OCI-LY3 (cell line): ENCODE measurements at regions not wholly inside any gene's neighbourhood (a gene's known extent, or its start where the extent isn't known, plus 50 kb on each side); places are given as distances from the start of the nearest gene placed in this dataset.

ENCODE experiments used
- H2AFZ ChIP-seq: fragments of 200-600, 300-600 bp; shearing (Covaris generic); 2 replicates; pipeline ENCODE4 v1.6.0; 2014; ENCODE audit warnings: antibody characterized with exemption, low read depth, low read length
- H3K27ac ChIP-seq: fragments of 200-600, 300-600 bp; sonication (generic); 2 replicates; pipeline ENCODE4 v1.5.1; 2014; ENCODE audit warnings: mild to moderate bottlenecking, low read length, moderate library complexity, mixed read lengths
- H3K27me3 ChIP-seq: fragments of 200-600, 300-600 bp; sonication (generic); 2 replicates; pipeline ENCODE4 v1.6.1; 2014; ENCODE audit warnings: low read depth, low read length, mixed read lengths
- H3K36me3 ChIP-seq: fragments of 200-600, 300-600 bp; sonication (generic); replicated peaks from 2 replicates; pipeline ENCODE3; 2014; ENCODE audit warnings: low read depth, low read length, mixed read lengths
- H3K4me1 ChIP-seq: fragments of 300-600, 200-600 bp; sonication (generic); 2 replicates; pipeline ENCODE4 v1.6.1; 2014; ENCODE audit warnings: low read length, mixed read lengths
- H3K4me2 ChIP-seq: fragments of 200-600, 300-600 bp; sonication (generic); 2 replicates; pipeline ENCODE4 v1.6.1; 2014; ENCODE audit warnings: low read length, mixed read lengths
- H3K4me3 ChIP-seq: fragments of 300-600, 200-600 bp; sonication (generic); 2 replicates; pipeline ENCODE4 v1.5.1; 2014; ENCODE audit warnings: antibody characterized with exemption, mild to moderate bottlenecking, low read length, moderate library complexity
- H3K79me2 ChIP-seq: fragments of 300-600, 200-600 bp; shearing (Covaris generic); 2 replicates; pipeline ENCODE4 v1.6.1; 2014; ENCODE audit warnings: mild to moderate bottlenecking, low read length, mixed read lengths
- H3K9ac ChIP-seq: fragments of 300-600, 200-600 bp; shearing (Covaris generic); 2 replicates; pipeline ENCODE4 v1.6.0; 2014; ENCODE audit warnings: mild to moderate bottlenecking, low read length, moderate library complexity
- H3K9me3 ChIP-seq: fragments of 200-600, 300-600 bp; shearing (Covaris generic); 2 replicates; pipeline ENCODE4 v1.6.1; 2014; ENCODE audit warnings: low read length, mixed read lengths; ENCODE audit not compliant: insufficient read depth
- H4K20me1 ChIP-seq: fragments of 200-600, 300-600 bp; sonication (generic); 2 replicates; pipeline ENCODE4 v1.6.1; 2016; ENCODE audit warnings: low read length, mixed read lengths; ENCODE audit not compliant: insufficient read depth
- EZH2phosphoT487 ChIP-seq: fragments of 200-600 bp; shearing (Covaris generic); IDR thresholded peaks from 2 replicates; pipeline ENCODE4 v1.6.1; 2018; ENCODE audit warnings: antibody characterized with exemption, mixed run types, low read depth
- TF ChIP-seq, protein P1 (sequence below): fragments of 200-600, 300-600 bp; sonication (generic); IDR thresholded peaks from 2 replicates; pipeline ENCODE4 v1.5.1; 2014; ENCODE audit warnings: antibody characterized with exemption, low read length, low read depth

DNA sequence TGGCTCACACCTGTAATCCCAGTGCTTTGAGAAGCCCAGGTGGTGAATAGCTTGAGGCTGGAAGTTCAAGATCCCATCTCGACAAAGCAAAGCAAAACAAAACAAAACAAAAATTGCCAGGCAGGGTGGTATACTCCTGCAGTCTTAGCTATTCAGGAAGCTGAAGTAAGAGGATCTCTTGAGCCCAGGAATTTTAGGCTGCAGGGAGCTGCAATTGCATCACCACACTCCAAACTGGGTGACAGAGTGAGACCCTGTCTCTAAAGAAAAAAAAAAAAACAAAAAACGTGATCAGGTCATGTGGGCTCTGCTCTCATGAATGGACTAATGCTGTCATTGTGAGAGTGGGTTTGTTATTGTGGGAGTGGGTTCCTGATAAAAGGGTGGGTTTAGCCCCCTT lies 409.1 kb downstream of the NPIPA7 start:
- Histone ChIP-seq H2AFZ (no peak overlapping the region), H3K4me2 (no peak overlapping the region), H3K9me3 (0 out of 2 replicates have a peak, but pooled peaks cover 4% of the 10 kb centered on the region), H3K36me3 (no peaks in the 10 kb centered on the region), H3K27me3 (no peaks in the 10 kb centered on the region), H4K20me1 (no peaks in the 10 kb centered on the region), H3K4me3 (no peak overlapping the region), H3K9ac (no peak overlapping the region), H3K4me1 (no peaks in the 10 kb centered on the region), H3K27ac (no peak overlapping the region), H3K79me2 (no peaks in the 10 kb centered on the region)
- TF ChIP-seq, protein P1, sequence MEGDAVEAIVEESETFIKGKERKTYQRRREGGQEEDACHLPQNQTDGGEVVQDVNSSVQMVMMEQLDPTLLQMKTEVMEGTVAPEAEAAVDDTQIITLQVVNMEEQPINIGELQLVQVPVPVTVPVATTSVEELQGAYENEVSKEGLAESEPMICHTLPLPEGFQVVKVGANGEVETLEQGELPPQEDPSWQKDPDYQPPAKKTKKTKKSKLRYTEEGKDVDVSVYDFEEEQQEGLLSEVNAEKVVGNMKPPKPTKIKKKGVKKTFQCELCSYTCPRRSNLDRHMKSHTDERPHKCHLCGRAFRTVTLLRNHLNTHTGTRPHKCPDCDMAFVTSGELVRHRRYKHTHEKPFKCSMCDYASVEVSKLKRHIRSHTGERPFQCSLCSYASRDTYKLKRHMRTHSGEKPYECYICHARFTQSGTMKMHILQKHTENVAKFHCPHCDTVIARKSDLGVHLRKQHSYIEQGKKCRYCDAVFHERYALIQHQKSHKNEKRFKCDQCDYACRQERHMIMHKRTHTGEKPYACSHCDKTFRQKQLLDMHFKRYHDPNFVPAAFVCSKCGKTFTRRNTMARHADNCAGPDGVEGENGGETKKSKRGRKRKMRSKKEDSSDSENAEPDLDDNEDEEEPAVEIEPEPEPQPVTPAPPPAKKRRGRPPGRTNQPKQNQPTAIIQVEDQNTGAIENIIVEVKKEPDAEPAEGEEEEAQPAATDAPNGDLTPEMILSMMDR, result no peak

DNA sequence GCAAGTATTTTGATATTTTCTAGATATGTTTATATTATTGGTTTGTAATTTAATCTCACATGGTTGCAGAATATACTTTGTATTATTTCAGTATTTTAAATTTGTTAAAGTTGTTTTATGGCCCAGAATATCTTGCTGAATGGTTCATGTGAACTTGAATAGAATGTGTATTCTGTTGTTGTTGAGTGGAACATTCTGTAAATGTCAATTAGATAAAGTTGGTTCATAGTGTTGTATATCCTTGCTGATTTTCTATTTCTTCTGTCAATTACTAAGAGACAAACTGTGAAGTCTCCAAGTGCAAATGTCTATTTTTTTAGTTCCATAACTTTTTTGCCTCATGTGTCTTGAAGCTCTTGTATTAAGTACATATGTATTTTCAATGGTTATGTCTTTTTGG lies 411.7 kb downstream of the NPIPA7 start:
- Histone ChIP-seq H3K27me3 (peaks cover 4% of the 10 kb centered on the region; the same call in 1 of the 2 replicates), H3K9ac (no peak overlapping the region), H3K4me2 (no peak overlapping the region), H3K4me3 (no peak overlapping the region), H3K9me3 (0 out of 2 replicates have a peak, but pooled peaks cover 4% of the 10 kb centered on the region), H3K79me2 (no peaks in the 10 kb centered on the region), H3K27ac (no peak overlapping the region), H3K36me3 (no peaks in the 10 kb centered on the region), H3K4me1 (no peaks in the 10 kb centered on the region), H2AFZ (no peak overlapping the region), H4K20me1 (no peaks in the 10 kb centered on the region)
- TF ChIP-seq, protein P1, result no peak
- TF ChIP-seq EZH2phosphoT487, result no peak

DNA sequence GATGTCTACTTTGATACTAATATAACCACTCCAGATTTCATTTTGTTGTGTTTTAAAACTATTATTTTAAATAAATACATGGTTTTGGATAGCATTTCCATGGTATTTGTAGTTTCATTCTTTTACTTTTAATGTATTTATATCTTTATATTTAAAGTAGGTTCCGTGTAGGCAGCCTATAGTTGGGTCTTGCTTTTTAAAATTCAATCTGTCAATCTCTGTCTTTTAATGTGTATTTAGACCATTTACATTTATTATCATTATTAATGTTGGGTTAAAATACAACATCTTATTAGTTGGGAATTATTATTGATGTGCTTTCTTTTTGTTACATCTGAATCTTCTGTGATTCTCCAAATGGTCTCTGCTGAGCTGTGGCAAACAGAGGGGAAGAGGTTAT lies 412.1 kb downstream of the NPIPA7 start:
- Histone ChIP-seq H4K20me1 (no peaks in the 10 kb centered on the region), H3K4me3 (no peak overlapping the region), H3K9me3 (0 out of 2 replicates have a peak, but pooled peaks cover 4% of the 10 kb centered on the region), H3K9ac (no peak overlapping the region), H2AFZ (no peak overlapping the region), H3K36me3 (no peaks in the 10 kb centered on the region), H3K79me2 (no peaks in the 10 kb centered on the region), H3K4me2 (no peak overlapping the region), H3K4me1 (no peaks in the 10 kb centered on the region), H3K27me3 (peaks cover 4% of the 10 kb centered on the region; the same call in 1 of the 2 replicates), H3K27ac (no peak overlapping the region)
- no peak for TF ChIP-seq EZH2phosphoT487
- TF ChIP-seq, protein P1, result no peak

DNA sequence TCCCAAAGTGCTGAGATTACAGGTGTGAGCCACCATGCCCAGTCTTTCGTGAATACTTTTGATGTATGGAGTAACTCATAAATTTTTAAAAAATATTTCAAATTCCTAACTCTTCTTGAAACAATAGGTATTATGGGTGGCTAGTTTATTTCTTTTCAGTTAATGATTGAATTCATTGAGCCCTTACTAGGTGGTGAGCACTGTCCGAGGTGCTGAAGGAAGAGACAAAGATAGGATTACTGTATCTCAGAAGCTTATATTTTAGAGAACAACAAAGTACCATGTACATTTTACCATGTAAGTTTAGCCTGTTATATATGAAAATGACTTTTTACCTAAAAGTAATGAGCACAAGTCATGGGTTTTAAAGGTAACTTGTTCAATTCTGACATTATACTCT lies 418.3 kb downstream of the NPIPA7 start:
- no peaks in the 10 kb centered on the region for H3K9me3 ChIP-seq
- no peak overlapping the region for H3K27ac ChIP-seq
- no peak overlapping the region for H3K4me3 ChIP-seq
- no peaks in the 10 kb centered on the region for H3K79me2 ChIP-seq
- H3K36me3 ChIP-seq, result no peaks in the 10 kb centered on the region
- no peak overlapping the region for H3K9ac ChIP-seq
- no peak for TF ChIP-seq EZH2phosphoT487
- TF ChIP-seq, protein P1, result no peak
- no peaks in the 10 kb centered on the region for H3K4me1 ChIP-seq
- H3K27me3 ChIP-seq, result peaks cover 10% of the 10 kb centered on the region; the same call in 1 of the 2 replicates
- H4K20me1 ChIP-seq, result no peaks in the 10 kb centered on the region
- H3K4me2 ChIP-seq, result no peak overlapping the region
- no peak overlapping the region for H2AFZ ChIP-seq
